ENCODE measurements at regions not wholly inside any gene's neighbourhood (a gene's known extent, or its start where the extent isn't known, plus 50 kb on each side); places are given as distances from the start of the nearest gene placed in this dataset.

- no peak overlapping the region for H3K9ac ChIP-seq (ENCODE audit: low read length)
- no peak overlapping the region for H3K4me3 ChIP-seq (replicated peaks in 1 of 2; ENCODE audit: low read depth in 1 of 2, low read length in 2 of 2)
- DNase-seq (ENCODE audit: low read depth, low spot score): no peak
- intact Hi-C loops (cut with micrococcal nuclease): no loop called here
- ATAC-seq: no peak
- H3K79me2 ChIP-seq (ENCODE audit: insufficient read depth, low read length): no peaks in the 10 kb centered on the region
- no peaks in the 10 kb centered on the region for H4K20me1 ChIP-seq (ENCODE audit: insufficient read depth)
- no peaks in the 10 kb centered on the region for H3K27me3 ChIP-seq (ENCODE audit: insufficient read depth, low read length)
- no peak overlapping the region for H2AFZ ChIP-seq (ENCODE audit: low read depth, low read length, poor library complexity, severe bottlenecking)
- no peaks in the 10 kb centered on the region; a peak in 1 of 4 replicates for H3K9me3 ChIP-seq (ENCODE audit: control insufficient read depth in 1 of 2, insufficient read depth in 1 of 2, low read depth in 1 of 2, low read length in 2 of 2)
- CTCF ChIA-PET: no interaction called here
- H3K36me3 ChIP-seq (ENCODE audit: control insufficient read depth in 1 of 2, insufficient read depth in 2 of 2, low read length in 2 of 2): no peaks in the 10 kb centered on the region
- H3K4me1 ChIP-seq (ENCODE audit: control insufficient read depth in 1 of 2, insufficient read depth in 2 of 2, low read length in 2 of 2): no peaks in the 10 kb centered on the region
- H3K27ac ChIP-seq (ENCODE audit: low read depth, low read length): no peak overlapping the region
- POLR2A ChIA-PET: no interaction called here
- no peak overlapping the region for H3K4me2 ChIP-seq (ENCODE audit: low read length)
- BruUV-seq (replicated peaks): no TSS peak
- RAD21 ChIA-PET (ENCODE audit: low non-redundant PET in 1 of 2, low total read pairs in 2 of 2, uncharacterized antibody in 2 of 2, unreplicated experiment in 2 of 2): no interaction called here
- H3K9me2 ChIP-seq (ENCODE audit: insufficient read depth): no peaks in the 10 kb centered on the region
- TF ChIP-seq TCF7L2 (IDR thresholded peaks at IDR 0.05; ENCODE audit: borderline replicate concordance, extremely low read depth, insufficient read depth, insufficient read length) (no peak), ATF3 (IDR thresholded peaks at IDR 0.05) (no peak), EZH2phosphoT487 (IDR thresholded peaks at IDR 0.05; ENCODE audit: borderline replicate concordance) (no peak), YY1 (IDR thresholded peaks at IDR 0.05; ENCODE audit: extremely low read depth, insufficient replicate concordance, low read depth, low read length) (no peak), EZH2 (IDR thresholded peaks at IDR 0.05) (no peak), JUND (IDR thresholded peaks at IDR 0.05) (no peak), CBX3 (IDR thresholded peaks at IDR 0.05; ENCODE audit: low read depth) (no peak), CEBPB (IDR thresholded peaks at IDR 0.05; ENCODE audit: low read depth) (no peak), SP1 (IDR thresholded peaks at IDR 0.05; ENCODE audit: low read depth) (no peak)
These were observed 242.9 kb upstream of the ANKRD50 start for GRCh38 chr4:124955476-124955875.

DNA sequence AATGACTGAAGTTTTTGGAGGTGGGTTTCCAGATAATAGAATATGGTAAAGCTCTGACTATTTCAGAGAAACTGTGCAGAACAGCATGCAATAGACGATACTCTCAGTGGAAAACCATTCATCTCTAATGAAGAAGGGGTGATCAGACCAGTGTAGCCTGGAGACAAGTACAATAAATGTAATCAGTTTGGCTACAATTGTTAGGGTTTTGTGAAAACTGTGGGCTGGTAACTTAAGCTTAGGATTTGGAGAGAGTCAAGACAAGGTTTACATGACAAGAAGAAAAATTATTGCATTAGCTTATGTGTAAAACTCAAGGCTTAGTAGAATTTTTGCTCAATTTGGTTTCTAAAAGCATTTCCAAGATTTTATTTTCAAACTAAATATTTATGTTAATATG is 241.5 kb upstream of the ANKRD50 start:
- intact Hi-C loops (cut with micrococcal nuclease): no loop called here
- POLR2A ChIA-PET: no interaction called here
- Histone ChIP-seq H3K4me3 (replicated peaks in 1 of 2; ENCODE audit: low read depth in 1 of 2, low read length in 2 of 2) (no peak overlapping the region), H3K79me2 (ENCODE audit: insufficient read depth, low read length) (no peaks in the 10 kb centered on the region), H3K27me3 (ENCODE audit: insufficient read depth, low read length) (no peaks in the 10 kb centered on the region), H3K9me2 (ENCODE audit: insufficient read depth) (no peaks in the 10 kb centered on the region), H3K36me3 (ENCODE audit: control insufficient read depth in 1 of 2, insufficient read depth in 2 of 2, low read length in 2 of 2) (no peaks in the 10 kb centered on the region), H3K27ac (ENCODE audit: low read depth, low read length) (no peak overlapping the region), H3K4me1 (ENCODE audit: control insufficient read depth in 1 of 2, insufficient read depth in 2 of 2, low read length in 2 of 2) (no peaks in the 10 kb centered on the region), H3K4me2 (ENCODE audit: low read length) (no peak overlapping the region), H3K9me3 (ENCODE audit: control insufficient read depth in 1 of 2, insufficient read depth in 1 of 2, low read depth in 1 of 2, low read length in 2 of 2) (no peaks in the 10 kb centered on the region), H2AFZ (ENCODE audit: low read depth, low read length, poor library complexity, severe bottlenecking) (no peak overlapping the region), H3K9ac (ENCODE audit: low read length) (no peak overlapping the region), H4K20me1 (ENCODE audit: insufficient read depth) (no peaks in the 10 kb centered on the region)
- RAD21 ChIA-PET (ENCODE audit: low non-redundant PET in 1 of 2, low total read pairs in 2 of 2, uncharacterized antibody in 2 of 2, unreplicated experiment in 2 of 2): no interaction called here
- no peak for DNase-seq (ENCODE audit: low read depth, low spot score)
- ATAC-seq: no peak
- CTCF ChIA-PET: interaction anchor here (2.0 kb wide), 1 partner anchor 9 kb away, joined by 8 read pairs; no protein-coding TSS in a partner anchor
- no TSS peak for BruUV-seq (replicated peaks)
- no peak for TF ChIP-seq CTCF (IDR thresholded peaks at IDR 0.05 in 2 of 3, conservative IDR thresholded peaks at IDR 0.05 in 1 of 3; ENCODE audit: borderline replicate concordance in 1 of 3, insufficient read depth in 1 of 3, low read depth in 2 of 3, low read length in 2 of 3)
- TF ChIP-seq SIN3A (IDR thresholded peaks at IDR 0.05; ENCODE audit: low read depth): no peak
- no peak for TF ChIP-seq SRF (IDR thresholded peaks at IDR 0.05; ENCODE audit: low read depth)
- TF ChIP-seq POLR2A (IDR thresholded peaks at IDR 0.05; ENCODE audit: borderline replicate concordance, extremely low read depth, insufficient read depth, insufficient read length): no peak
- no peak for TF ChIP-seq RAD21 (IDR thresholded peaks at IDR 0.05; ENCODE audit: low read depth)
- TF ChIP-seq MAX (IDR thresholded peaks at IDR 0.05): no peak
- TF ChIP-seq TCF7L2 (IDR thresholded peaks at IDR 0.05; ENCODE audit: borderline replicate concordance, extremely low read depth, insufficient read depth, insufficient read length): no peak
- TF ChIP-seq CBX3 (IDR thresholded peaks at IDR 0.05; ENCODE audit: low read depth): no peak
- no peak for TF ChIP-seq EZH2phosphoT487 (IDR thresholded peaks at IDR 0.05; ENCODE audit: borderline replicate concordance)
- TF ChIP-seq ATF3 (IDR thresholded peaks at IDR 0.05): no peak
- no peak for TF ChIP-seq CEBPB (IDR thresholded peaks at IDR 0.05; ENCODE audit: low read depth)
- TF ChIP-seq ZNF274 (IDR thresholded peaks at IDR 0.05; ENCODE audit: low read depth, low read length): no peak
- no peak for TF ChIP-seq SP1 (IDR thresholded peaks at IDR 0.05; ENCODE audit: low read depth)

Data from HCT116 (cell line).